Endodermal cell (in vitro differentiated cells): ENCODE measurements at regions not wholly inside any gene's neighbourhood (a gene's known extent, or its start where the extent isn't known, plus 50 kb on each side); places are given as distances from the start of the nearest gene placed in this dataset.

Experiments
- DNase-seq: peaks from one replicate; pipeline ENCODE4 v3.0.0-alpha.2; 2017
- H3K27ac ChIP-seq: 2 replicates; pipeline ENCODE4 v1.5.1; 2013; ENCODE audit warnings: mild to moderate bottlenecking, low read depth, low read length, moderate library complexity
- H3K27me3 ChIP-seq: 2 replicates; pipeline ENCODE4 v1.6.1; 2013; ENCODE audit warnings: mild to moderate bottlenecking, low read length, moderate library complexity; ENCODE audit not compliant: insufficient read depth, control insufficient read depth, poor library complexity, severe bottlenecking
- H3K36me3 ChIP-seq: 2 replicates; pipeline ENCODE4 v1.7.0; 2013; ENCODE audit warnings: mild to moderate bottlenecking, low read length, moderate library complexity; ENCODE audit not compliant: control insufficient read depth, insufficient read depth
- H3K4me1 ChIP-seq: one replicate; pipeline ENCODE4 v1.7.0; 2013; ENCODE audit warnings: low read length; ENCODE audit not compliant: control insufficient read depth, insufficient read depth
- H3K4me3 ChIP-seq: 2 replicates; pipeline ENCODE4 v1.5.1; 2013; ENCODE audit warnings: mild to moderate bottlenecking, low read length, moderate library complexity
- H3K9ac ChIP-seq: 2 replicates; pipeline ENCODE4 v1.6.1; 2013; ENCODE audit warnings: mild to moderate bottlenecking, low read length, moderate library complexity; ENCODE audit not compliant: poor library complexity, severe bottlenecking; ENCODE audit errors: extremely low read depth
- H3K9me3 ChIP-seq: 2 replicates; pipeline ENCODE4 v1.6.1; 2013; ENCODE audit warnings: mild to moderate bottlenecking, low read length, moderate library complexity; ENCODE audit not compliant: control insufficient read depth
- H3K27ac Mint-ChIP-seq: 2 replicates; pipeline ENCODE4 v1.8.0; 2020; ENCODE audit warnings: mixed read lengths
- H3K27me3 Mint-ChIP-seq: 2 replicates; pipeline ENCODE4 v1.8.0; 2021; ENCODE audit warnings: mild to moderate bottlenecking, mixed read lengths; ENCODE audit not compliant: insufficient read depth
- H3K36me3 Mint-ChIP-seq: 2 replicates; pipeline ENCODE4 v1.8.0; 2020; ENCODE audit warnings: low read depth, mixed read lengths
- H3K4me1 Mint-ChIP-seq: 2 replicates; pipeline ENCODE4 v1.8.0; 2020; ENCODE audit warnings: mixed read lengths
- H3K4me3 Mint-ChIP-seq: 2 replicates; pipeline ENCODE4 v1.8.0; 2020; ENCODE audit warnings: mild to moderate bottlenecking, moderate library complexity, mixed read lengths
- H3K9me3 Mint-ChIP-seq: 2 replicates; pipeline ENCODE4 v1.8.0; 2020; ENCODE audit warnings: mild to moderate bottlenecking, mixed read lengths
- CTCF ChIP-seq: fragments of 200-600 bp; sonication (generic); conservative IDR thresholded peaks from 2 replicates; pipeline ENCODE4 v1.5.0; 2021; ENCODE audit warnings: antibody characterized with exemption, mild to moderate bottlenecking
- WGBS, 2 experiments: methylation state at CpG; one replicate each; pipeline versions ENCODE4 v1.1.5 to v1.1.7; 2013; ENCODE audit warnings: missing lambda C conversion rate in 2 of 2, mixed read lengths in 1 of 2; ENCODE audit not compliant: insufficient coverage in 1 of 2, insufficient read length in 1 of 2; 5-methylcytosine and 5-hydroxymethylcytosine counted together

- Mint-ChIP-seq H3K4me3 (no peak overlapping the region), H3K9me3 (peaks cover 8% of the 10 kb centered on the region), H3K4me1 (peaks cover 15% of the 10 kb centered on the region), H3K27me3 (no peaks in the 10 kb centered on the region), H3K36me3 (peaks cover 2% of the 10 kb centered on the region), H3K27ac (no peak overlapping the region)
- no peak for DNase-seq
- H3K36me3 ChIP-seq, result no peaks in the 10 kb centered on the region
- no peak overlapping the region for H3K27ac ChIP-seq
- TF ChIP-seq CTCF, result no peak
- no peaks in the 10 kb centered on the region for H3K4me1 ChIP-seq
- WGBS, 2 experiments, result 91 to 95% methylated on average over 5 to 8 of the region's 8 CpGs
- no peak overlapping the region for H3K9ac ChIP-seq
- no peaks in the 10 kb centered on the region for H3K27me3 ChIP-seq
- peaks cover 13% of the 10 kb centered on the region for H3K9me3 ChIP-seq
- H3K4me3 ChIP-seq, result no peak overlapping the region
Observed at GRCh38 chr6:125445054-125445453, 143.3 kb upstream of the HDDC2 start.

GRCh38 chr6:125446011-125446410 is 144.2 kb upstream of the HDDC2 start:
- Mint-ChIP-seq H3K9me3 (peaks cover 8% of the 10 kb centered on the region), H3K27me3 (no peaks in the 10 kb centered on the region), H3K4me1 (peaks cover 15% of the 10 kb centered on the region), H3K36me3 (peaks cover 2% of the 10 kb centered on the region), H3K27ac (no peak overlapping the region), H3K4me3 (no peak overlapping the region)
- 93 to 100% methylated on average over 3 to 5 of the region's 5 CpGs for WGBS, 2 experiments
- Histone ChIP-seq H3K9ac (no peak overlapping the region), H3K4me3 (no peak overlapping the region), H3K27me3 (no peaks in the 10 kb centered on the region), H3K9me3 (peaks cover 14% of the 10 kb centered on the region), H3K36me3 (no peaks in the 10 kb centered on the region), H3K27ac (no peak overlapping the region), H3K4me1 (no peaks in the 10 kb centered on the region)
- DNase-seq, result no peak
- no peak for TF ChIP-seq CTCF

DNA sequence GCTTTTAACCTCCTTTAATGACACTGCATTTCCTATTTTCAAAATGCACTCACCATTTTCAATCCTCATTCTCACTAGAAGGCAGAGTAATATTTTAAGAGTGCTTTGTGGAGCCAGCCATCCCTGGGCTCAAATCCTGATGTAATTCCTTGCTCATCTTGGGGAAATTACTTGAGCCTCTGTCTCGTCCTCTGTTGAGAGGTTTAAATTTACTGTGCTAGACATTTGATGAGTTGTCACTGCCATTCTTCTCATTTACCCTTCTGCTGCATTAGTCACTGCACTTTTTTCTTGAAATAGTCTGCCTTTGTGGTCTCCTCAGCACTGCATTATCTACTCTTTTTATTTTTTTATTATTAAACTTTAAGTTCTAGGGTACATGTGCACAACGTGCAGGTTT is 150.0 kb upstream of the HDDC2 start:
- Histone ChIP-seq H3K9me3 (peaks cover 46% of the 10 kb centered on the region), H3K27me3 (no peaks in the 10 kb centered on the region), H3K36me3 (no peaks in the 10 kb centered on the region), H3K4me3 (no peak overlapping the region), H3K4me1 (no peaks in the 10 kb centered on the region), H3K27ac (no peak overlapping the region), H3K9ac (no peak overlapping the region)
- no peak overlapping the region for H3K4me3 Mint-ChIP-seq
- no peak for DNase-seq
- no peaks in the 10 kb centered on the region for H3K27me3 Mint-ChIP-seq
- 36 to 50% methylated on average over 2 of the region's 2 CpGs for WGBS, 2 experiments
- H3K27ac Mint-ChIP-seq, result no peak overlapping the region
- H3K9me3 Mint-ChIP-seq, result peaks cover 34% of the 10 kb centered on the region
- H3K4me1 Mint-ChIP-seq, result peaks cover 2% of the 10 kb centered on the region
- peaks cover 2% of the 10 kb centered on the region for H3K36me3 Mint-ChIP-seq
- no peak for TF ChIP-seq CTCF
